K562 (cell line): ENCODE measurements at regions not wholly inside any gene's neighbourhood (a gene's known extent, or its start where the extent isn't known, plus 50 kb on each side); places are given as distances from the start of the nearest gene placed in this dataset.

Source experiments
- ATAC-seq: fragments of 200-7000 bp; cut with Tn5 transposase; 3 replicates; pipeline ENCODE4 v1.9.1; 2020; ENCODE audit warnings: moderate library complexity
- BruUV-seq: library from RNA; stranded (reverse); fragments of 400-500 nt; replicated peaks from 2 replicates; lab custom pipeline; 2021; lab: Mats Ljungman, UMichigan
- CTCF ChIA-PET: fragments of 300-600 bp; formaldehyde crosslinking; extraction: SDS; loops from one replicate; lab custom pipeline; 2021; ENCODE audit warnings: low intra/inter-chr PET ratio; lab: Yijun Ruan, JAX
- POLR2A ChIA-PET: fragments of 300-600, 350-650 bp; sonication (Branson Sonifier 250); formaldehyde crosslinking; extraction: SDS; loops from one replicate; lab custom pipeline; 2021; ENCODE audit warnings: antibody characterized with exemption, inconsistent platforms; lab: Yijun Ruan, JAX
- DNase-seq, 4 experiments: peaks; one replicate each; pipeline versions ENCODE4 v3.0.0 to v3.0.0-alpha.2; 2011 to 2018; ENCODE audit warnings: low spot score in 3 of 4, mixed read lengths in 3 of 4; ENCODE audit errors: extremely low read depth in 1 of 4
- FAIRE-seq: peaks from 2 replicates; lab custom pipeline; 2011; peaks lifted over from hg19 to GRCh38; lab: Jason Lieb, UNC
- H2AFZ ChIP-seq: 2 replicates; pipeline ENCODE4 v1.6.0; 2011; ENCODE audit warnings: low read depth, low read length, control low read depth, inconsistent platforms
- H3K27ac ChIP-seq: fragments of 200-600 bp; 3 replicates; pipeline ENCODE4 v1.8.0; 2011; ENCODE audit warnings: low read depth, mild to moderate bottlenecking, control low read depth, inconsistent platforms, low read length, moderate library complexity, mixed read lengths; ENCODE audit errors: extremely low read depth
- H3K27me3 ChIP-seq, 2 experiments: fragments of 300-600 bp in 1 of 2; 2 replicates in 1 of 2; 3 replicates in 1 of 2; pipeline versions ENCODE4 v1.6.0 to v1.8.0; 2011; ENCODE audit warnings: inconsistent platforms in 2 of 2, low read length in 2 of 2, mild to moderate bottlenecking in 1 of 2, mixed read lengths in 1 of 2, moderate library complexity in 1 of 2; ENCODE audit not compliant: control insufficient read depth in 2 of 2, insufficient read depth in 2 of 2
- H3K36me3 ChIP-seq: fragments of 300-600 bp; 3 replicates; pipeline ENCODE4 v1.8.0; 2011; ENCODE audit warnings: mild to moderate bottlenecking, low read length, inconsistent platforms; ENCODE audit not compliant: control insufficient read depth, insufficient read depth
- H3K4me1 ChIP-seq, 2 experiments: fragments of 200-600 bp in 1 of 2; replicated peaks in 1 of 2; 2 replicates in 1 of 2; 3 replicates in 1 of 2; pipeline versions ENCODE4 v1.5.1 to v1.8.0; 2011; ENCODE audit warnings: inconsistent platforms in 2 of 2, low read length in 2 of 2, mild to moderate bottlenecking in 1 of 2, mixed read lengths in 1 of 2, moderate library complexity in 1 of 2; ENCODE audit not compliant: control insufficient read depth in 2 of 2, insufficient read depth in 2 of 2
- H3K4me2 ChIP-seq: 2 replicates; pipeline ENCODE4 v1.6.1; 2011; ENCODE audit warnings: low read length, control low read depth, inconsistent platforms, mixed read lengths; ENCODE audit not compliant: insufficient read depth
- H3K4me3 ChIP-seq: fragments of 200-600 bp; sonication (generic), shearing (Covaris generic); 2 replicates; pipeline ENCODE4 v1.5.1; 2016; ENCODE audit warnings: control low read depth, inconsistent platforms
- H3K79me2 ChIP-seq: fragments of 200-600 bp; 3 replicates; pipeline ENCODE4 v1.8.0; 2011; ENCODE audit warnings: low read length, inconsistent platforms; ENCODE audit not compliant: control insufficient read depth, insufficient read depth
- H3K9ac ChIP-seq, 2 experiments: 2 replicates each; pipeline versions ENCODE4 v1.6.0 to v1.6.1; 2011; ENCODE audit warnings: low read depth in 2 of 2, low read length in 2 of 2, control low read depth in 1 of 2, inconsistent platforms in 1 of 2, mild to moderate bottlenecking in 1 of 2, mixed read lengths in 1 of 2; ENCODE audit not compliant: insufficient read depth in 1 of 2
- H3K9me1 ChIP-seq: one replicate; pipeline ENCODE4 v1.6.0; 2011; ENCODE audit warnings: inconsistent platforms, mild to moderate bottlenecking, low read length, moderate library complexity; ENCODE audit not compliant: control insufficient read depth, insufficient read depth
- H3K9me3 ChIP-seq: replicated peaks from 2 replicates; pipeline ENCODE4 v1.5.1; 2011; ENCODE audit warnings: low read depth, low read length, inconsistent platforms; ENCODE audit not compliant: control insufficient read depth, insufficient read depth
- H4K20me1 ChIP-seq: replicated peaks from 2 replicates; pipeline ENCODE4 v1.6.1; 2011; ENCODE audit warnings: low read length, inconsistent platforms, mixed read lengths; ENCODE audit not compliant: control insufficient read depth, insufficient read depth
- CBFA2T3 ChIP-seq: fragments of 450-650 bp; IDR thresholded peaks from 2 replicates; pipeline ENCODE4 v1.6.1; 2017
- HDAC3 ChIP-seq: fragments of 450-650 bp; IDR thresholded peaks from 2 replicates; pipeline ENCODE4 v1.6.1; 2018; ENCODE audit warnings: borderline replicate concordance, mild to moderate bottlenecking, moderate library complexity; ENCODE audit not compliant: partially characterized antibody
- HDAC6 ChIP-seq: IDR thresholded peaks from 2 replicates; pipeline ENCODE4 v1.6.1; 2012; ENCODE audit warnings: low read depth, mild to moderate bottlenecking, control low read depth, inconsistent platforms, low read length, moderate library complexity
- ZBTB12 ChIP-seq: fragments of 250-450 bp; sonication (Bioruptor Pico); IDR thresholded peaks from 2 replicates; pipeline ENCODE4 v1.4.0; 2020
- ZFP30 ChIP-seq: fragments of 250-450 bp; sonication (Bioruptor Pico); IDR thresholded peaks from 2 replicates; pipeline ENCODE4 v1.8.0; 2022; ENCODE audit warnings: moderate library complexity, mild to moderate bottlenecking, inconsistent platforms, borderline replicate concordance
- ZNF263 ChIP-seq: sonication (generic); formaldehyde crosslinking; IDR thresholded peaks from 2 replicates; pipeline ENCODE4 v1.8.0; 2022; ENCODE audit warnings: mild to moderate bottlenecking, missing genetic modification reagents, borderline replicate concordance
- ZNF507 ChIP-seq: conservative IDR thresholded peaks from 2 replicates; pipeline ENCODE4 v1.6.1; 2017; ENCODE audit warnings: missing genetic modification characterization, missing compliant biosample characterization
- in situ Hi-C: fragments of 300-500 bp; cut with MboI; formaldehyde crosslinking; loops from 4 replicates; pipeline ENCODE4 v1.15.0; 2018; ENCODE audit warnings: inconsistent platforms, mixed read lengths
- intact Hi-C: fragments of 100-400 bp; cut with micrococcal nuclease; formaldehyde crosslinking; loops from 2 replicates; pipeline ENCODE4 v1.14.2; 2022
- TF ChIP-seq, protein P1 (sequence below): fragments of 450-650 bp; IDR thresholded peaks from 2 replicates; pipeline ENCODE4 v1.7.1; 2018; ENCODE audit warnings: mild to moderate bottlenecking, low read depth; ENCODE audit not compliant: partially characterized antibody
- TF ChIP-seq, protein P2 (sequence below): fragments of 450-650 bp; IDR thresholded peaks from 2 replicates; pipeline ENCODE4 v1.6.1; 2017; ENCODE audit warnings: mild to moderate bottlenecking, moderate library complexity

- Histone ChIP-seq H3K4me3 (no peak overlapping the region), H3K4me1 (peaks cover 0 to 9% of the 10 kb centered on the region in 2 experiments; a peak in 2 of 5 replicates), H3K36me3 (no peaks in the 10 kb centered on the region), H3K9me3 (no peaks in the 10 kb centered on the region), H3K9me1 (no peaks in the 10 kb centered on the region), H3K4me2 (no peak overlapping the region), H4K20me1 (no peaks in the 10 kb centered on the region), H3K27ac (no peak overlapping the region), H2AFZ (no peak overlapping the region), H3K79me2 (no peaks in the 10 kb centered on the region), H3K27me3 (no peaks in the 10 kb centered on the region), H3K9ac (no peak overlapping the region)
- ChIA-PET POLR2A (no interaction called here), CTCF (no interaction called here)
- ATAC-seq (no peak), FAIRE-seq (no peak), DNase-seq (no peak)
- in situ Hi-C loops, result loop anchor here (25.0 kb wide), 1 partner anchor 1342 kb away; no protein-coding TSS in a partner anchor
- no TSS peak for BruUV-seq
- TF ChIP-seq HDAC6, result no peak
- TF ChIP-seq ZBTB12 (CRISPR knock-in tag), result no peak
- TF ChIP-seq, protein P1, sequence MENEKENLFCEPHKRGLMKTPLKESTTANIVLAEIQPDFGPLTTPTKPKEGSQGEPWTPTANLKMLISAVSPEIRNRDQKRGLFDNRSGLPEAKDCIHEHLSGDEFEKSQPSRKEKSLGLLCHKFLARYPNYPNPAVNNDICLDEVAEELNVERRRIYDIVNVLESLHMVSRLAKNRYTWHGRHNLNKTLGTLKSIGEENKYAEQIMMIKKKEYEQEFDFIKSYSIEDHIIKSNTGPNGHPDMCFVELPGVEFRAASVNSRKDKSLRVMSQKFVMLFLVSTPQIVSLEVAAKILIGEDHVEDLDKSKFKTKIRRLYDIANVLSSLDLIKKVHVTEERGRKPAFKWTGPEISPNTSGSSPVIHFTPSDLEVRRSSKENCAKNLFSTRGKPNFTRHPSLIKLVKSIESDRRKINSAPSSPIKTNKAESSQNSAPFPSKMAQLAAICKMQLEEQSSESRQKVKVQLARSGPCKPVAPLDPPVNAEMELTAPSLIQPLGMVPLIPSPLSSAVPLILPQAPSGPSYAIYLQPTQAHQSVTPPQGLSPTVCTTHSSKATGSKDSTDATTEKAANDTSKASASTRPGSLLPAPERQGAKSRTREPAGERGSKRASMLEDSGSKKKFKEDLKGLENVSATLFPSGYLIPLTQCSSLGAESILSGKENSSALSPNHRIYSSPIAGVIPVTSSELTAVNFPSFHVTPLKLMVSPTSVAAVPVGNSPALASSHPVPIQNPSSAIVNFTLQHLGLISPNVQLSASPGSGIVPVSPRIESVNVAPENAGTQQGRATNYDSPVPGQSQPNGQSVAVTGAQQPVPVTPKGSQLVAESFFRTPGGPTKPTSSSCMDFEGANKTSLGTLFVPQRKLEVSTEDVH, result no peak
- no peak for TF ChIP-seq ZNF263 (CRISPR knock-in tag)
- no peak for TF ChIP-seq HDAC3
- no peak for TF ChIP-seq ZNF507 (tag)
- TF ChIP-seq CBFA2T3, result no peak
- TF ChIP-seq, protein P2, sequence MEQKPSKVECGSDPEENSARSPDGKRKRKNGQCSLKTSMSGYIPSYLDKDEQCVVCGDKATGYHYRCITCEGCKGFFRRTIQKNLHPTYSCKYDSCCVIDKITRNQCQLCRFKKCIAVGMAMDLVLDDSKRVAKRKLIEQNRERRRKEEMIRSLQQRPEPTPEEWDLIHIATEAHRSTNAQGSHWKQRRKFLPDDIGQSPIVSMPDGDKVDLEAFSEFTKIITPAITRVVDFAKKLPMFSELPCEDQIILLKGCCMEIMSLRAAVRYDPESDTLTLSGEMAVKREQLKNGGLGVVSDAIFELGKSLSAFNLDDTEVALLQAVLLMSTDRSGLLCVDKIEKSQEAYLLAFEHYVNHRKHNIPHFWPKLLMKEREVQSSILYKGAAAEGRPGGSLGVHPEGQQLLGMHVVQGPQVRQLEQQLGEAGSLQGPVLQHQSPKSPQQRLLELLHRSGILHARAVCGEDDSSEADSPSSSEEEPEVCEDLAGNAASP, result no peak
- no peak for TF ChIP-seq ZFP30
- intact Hi-C loops, result no loop called here
These were observed 435.0 kb upstream of the NR2F2 start for GRCh38 chr15:95895508-95895907.
